ENCODE measurements at regions not wholly inside any gene's neighbourhood (a gene's known extent, or its start where the extent isn't known, plus 50 kb on each side); places are given as distances from the start of the nearest gene placed in this dataset.
"Not testable (repeated sequence)": the region's sequence is repeated elsewhere in the genome, so short reads cannot be mapped to it uniquely, and the experiment has no call there.

GRCh38 chr21:10449451-10449850, 71.9 kb upstream of the TPTE start:
- not testable (repeated sequence) for DNase-seq

DNA sequence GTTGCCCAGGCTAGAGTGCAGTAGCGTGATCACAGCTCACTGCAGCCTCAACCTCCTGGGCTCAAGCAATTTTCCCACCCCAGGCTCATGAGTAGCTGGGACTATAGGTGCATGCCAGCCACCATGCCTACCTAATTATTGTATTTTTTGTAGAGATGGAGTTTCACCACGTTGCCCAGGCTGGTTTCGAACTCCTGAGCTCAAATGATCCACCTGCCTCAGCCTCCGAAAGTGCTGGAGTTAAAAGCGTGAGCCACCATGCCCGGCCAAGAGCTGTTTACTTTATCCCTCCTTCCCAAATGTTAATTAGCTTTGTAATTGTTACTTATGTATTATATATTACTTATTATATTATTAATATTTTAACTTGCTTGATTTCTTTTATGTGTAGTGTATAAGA, 70.1 kb upstream of the TPTE start:
- not testable (repeated sequence) for H3K27me3 Mint-ChIP-seq (ENCODE audit: low read depth in 3 of 3); H3K36me3 Mint-ChIP-seq; H3K27ac Mint-ChIP-seq; H3K4me3 Mint-ChIP-seq; H3K4me1 Mint-ChIP-seq; DNase-seq
- peaks cover 4 to 22% (median 16%) of the 10 kb centered on the region in 6 donors for H3K9me3 Mint-ChIP-seq

More at GRCh38 chr21:10449451-10449850, 71.9 kb upstream of the TPTE start:
- H3K36me3 Mint-ChIP-seq; H3K4me3 Mint-ChIP-seq; H3K4me1 Mint-ChIP-seq; H3K27me3 Mint-ChIP-seq (ENCODE audit: low read depth in 3 of 3); H3K27ac Mint-ChIP-seq: not testable (repeated sequence)
- H3K9me3 Mint-ChIP-seq = peaks cover 9 to 39% (median 27%) of the 10 kb centered on the region in 6 donors

DNA sequence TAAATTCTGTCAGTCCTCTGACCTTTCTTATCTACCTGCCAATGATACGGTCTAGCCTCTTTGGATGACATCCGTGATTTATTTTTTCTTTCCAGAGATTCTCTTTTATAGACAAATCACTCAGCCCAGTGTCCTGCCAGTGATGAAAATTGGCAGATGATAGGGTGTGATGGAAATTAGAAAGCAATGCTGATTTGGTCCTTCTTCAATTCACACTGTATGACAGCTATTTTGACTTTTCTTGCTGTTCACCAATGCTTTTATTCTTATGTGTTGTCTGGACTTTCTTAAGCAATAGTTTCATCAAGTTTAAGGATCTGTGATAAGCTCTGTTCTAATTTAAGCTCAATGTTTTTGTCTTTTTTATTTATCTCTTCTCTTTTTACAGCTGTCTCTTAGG, 63.6 kb upstream of the TPTE start:
- not testable (repeated sequence) for DNase-seq; H3K27me3 Mint-ChIP-seq (ENCODE audit: low read depth in 3 of 3); H3K27ac Mint-ChIP-seq; H3K4me3 Mint-ChIP-seq; H3K4me1 Mint-ChIP-seq; H3K9me3 Mint-ChIP-seq; H3K36me3 Mint-ChIP-seq

GRCh38 chr21:10460957-10461356, 60.4 kb upstream of the TPTE start:
- DNase-seq; H3K27me3 Mint-ChIP-seq (ENCODE audit: low read depth in 3 of 3); H3K9me3 Mint-ChIP-seq; H3K4me3 Mint-ChIP-seq; H3K27ac Mint-ChIP-seq; H3K36me3 Mint-ChIP-seq; H3K4me1 Mint-ChIP-seq: not testable (repeated sequence)

GRCh38 chr21:10461445-10461844, 59.9 kb upstream of the TPTE start:
- H3K36me3 Mint-ChIP-seq; H3K4me3 Mint-ChIP-seq; H3K27me3 Mint-ChIP-seq (ENCODE audit: low read depth in 3 of 3); DNase-seq; H3K27ac Mint-ChIP-seq; H3K9me3 Mint-ChIP-seq; H3K4me1 Mint-ChIP-seq: not testable (repeated sequence)

DNA sequence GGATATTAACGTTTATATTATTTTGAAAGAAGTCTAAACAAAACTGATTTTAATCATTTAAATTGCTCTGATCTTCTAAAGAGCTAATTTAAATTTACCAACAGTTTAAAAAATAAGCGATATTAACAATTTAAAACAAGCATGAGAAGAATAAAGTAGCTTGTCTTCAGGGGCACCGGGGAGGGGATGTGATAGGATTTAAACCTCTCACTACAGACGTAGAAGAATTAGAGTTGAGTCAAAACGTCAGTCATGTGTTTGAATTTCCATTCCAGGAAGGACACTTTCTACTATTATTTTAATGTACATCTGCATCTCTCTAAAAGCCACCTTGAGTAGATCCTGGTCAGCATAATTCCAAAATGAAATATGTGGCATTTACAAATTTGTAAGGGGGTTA, 58.2 kb upstream of the TPTE start:
- H3K4me3 Mint-ChIP-seq = no peak overlapping the region
- H3K4me1 Mint-ChIP-seq = no peaks in the 10 kb centered on the region
- no peak overlapping the region for H3K27ac Mint-ChIP-seq
- H3K27me3 Mint-ChIP-seq (ENCODE audit: low read depth in 3 of 3) = no peaks in the 10 kb centered on the region
- no peaks in the 10 kb centered on the region for H3K36me3 Mint-ChIP-seq
- no peaks in the 10 kb centered on the region for H3K9me3 Mint-ChIP-seq
- DNase-seq = no peak

DNA sequence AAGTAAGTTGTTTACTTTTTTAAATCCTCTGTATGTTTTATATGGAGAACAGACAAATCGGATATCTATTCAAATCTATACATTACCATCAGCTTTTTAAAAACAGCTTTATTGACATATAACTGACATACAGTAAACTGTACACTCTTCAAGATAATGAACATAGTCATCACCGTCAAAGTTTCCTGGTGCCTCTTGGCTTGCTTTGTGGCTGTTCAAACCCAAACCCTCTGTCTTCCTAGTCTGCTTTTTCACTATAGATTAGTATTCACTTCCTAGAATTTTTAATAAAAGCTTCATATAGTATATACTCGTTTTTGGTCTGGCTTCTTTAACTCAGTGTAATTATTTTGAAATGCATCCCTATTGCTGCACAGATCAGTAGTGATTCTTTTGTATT, 56.4 kb upstream of the TPTE start:
- DNase-seq = no peak
- Mint-ChIP-seq H3K27ac (no peak overlapping the region), H3K27me3 (ENCODE audit: low read depth in 3 of 3) (no peaks in the 10 kb centered on the region), H3K9me3 (no peaks in the 10 kb centered on the region), H3K36me3 (no peaks in the 10 kb centered on the region), H3K4me3 (no peak overlapping the region), H3K4me1 (no peaks in the 10 kb centered on the region)

DNA sequence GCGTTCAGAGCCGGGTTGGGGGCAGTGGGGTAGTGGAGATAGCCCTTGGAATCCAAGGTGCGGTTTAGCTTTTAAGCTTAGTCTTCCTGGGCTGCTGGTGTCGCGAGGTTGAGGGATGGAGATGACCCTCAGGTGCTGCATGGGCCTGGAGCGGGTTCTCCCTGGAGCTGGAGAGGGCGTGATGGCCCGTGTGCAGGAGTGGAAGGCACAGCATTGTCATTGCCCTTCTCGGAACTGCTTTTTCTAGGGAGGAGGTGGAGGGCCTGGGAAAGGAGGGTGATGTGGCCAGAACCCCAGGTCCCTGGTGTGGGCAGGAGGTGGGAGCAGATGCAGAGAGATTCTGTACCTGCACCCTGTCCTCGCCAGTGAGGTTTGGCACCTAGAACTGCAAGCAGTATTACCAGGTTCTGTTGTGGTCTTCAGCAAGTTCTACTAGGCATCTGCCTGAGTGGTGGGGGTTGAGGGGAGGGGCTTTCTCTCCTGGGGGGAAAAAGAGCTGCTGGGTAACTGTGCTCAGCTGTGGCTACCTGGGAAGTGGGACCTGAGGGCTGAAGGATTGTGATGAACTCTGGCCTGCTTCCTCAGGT, 55.8 kb upstream of the TPTE start:
- DNase-seq; H3K4me3 Mint-ChIP-seq; H3K9me3 Mint-ChIP-seq; H3K36me3 Mint-ChIP-seq; H3K27me3 Mint-ChIP-seq (ENCODE audit: low read depth in 3 of 3); H3K27ac Mint-ChIP-seq; H3K4me1 Mint-ChIP-seq: not testable (repeated sequence)

- no peak overlapping the region for H3K27ac Mint-ChIP-seq
- no peaks in the 10 kb centered on the region for H3K36me3 Mint-ChIP-seq
- no peaks in the 10 kb centered on the region for H3K4me1 Mint-ChIP-seq
- no peaks in the 10 kb centered on the region for H3K9me3 Mint-ChIP-seq
- no peaks in the 10 kb centered on the region for H3K27me3 Mint-ChIP-seq (ENCODE audit: low read depth in 3 of 3)
- DNase-seq = no peak
- H3K4me3 Mint-ChIP-seq = no peak overlapping the region
Observed at GRCh38 chr21:10466200-10466599, 55.2 kb upstream of the TPTE start.

Data from immature natural killer cell (primary cell).